ENCODE measurements at regions not wholly inside any gene's neighbourhood (a gene's known extent, or its start where the extent isn't known, plus 50 kb on each side); places are given as distances from the start of the nearest gene placed in this dataset.

GRCh38 chr22:27470169-27470772 is 331.3 kb downstream of the MN1 start:
- no peak for DNase-seq (ENCODE audit: low read depth in 2 of 3, low spot score in 2 of 3)

GRCh38 chr22:27472975-27473374 is 328.6 kb downstream of the MN1 start:
- no peak for DNase-seq (ENCODE audit: low read depth in 2 of 3, low spot score in 2 of 3)

- DNase-seq (ENCODE audit: low read depth in 2 of 3, low spot score in 2 of 3): no peak
Measured at GRCh38 chr22:27473533-27473932, 328.0 kb downstream of the MN1 start.

GRCh38 chr22:27474112-27474571 is 327.4 kb downstream of the MN1 start:
- no peak for DNase-seq (ENCODE audit: low read depth in 2 of 3, low spot score in 2 of 3)

GRCh38 chr22:27474711-27475547 is 326.6 kb downstream of the MN1 start:
- no peak for DNase-seq (ENCODE audit: low read depth in 2 of 3, low spot score in 2 of 3)

- DNase-seq (ENCODE audit: low read depth in 2 of 3, low spot score in 2 of 3): no peak
Measured at GRCh38 chr22:27475548-27475897, 326.0 kb downstream of the MN1 start.

- no peak for DNase-seq (ENCODE audit: low read depth in 2 of 3, low spot score in 2 of 3)
Measured at GRCh38 chr22:27476318-27476717, 325.2 kb downstream of the MN1 start.

GRCh38 chr22:27476729-27477128 is 324.8 kb downstream of the MN1 start:
- DNase-seq (ENCODE audit: low read depth in 2 of 3, low spot score in 2 of 3): no peak

- DNase-seq (ENCODE audit: low read depth in 2 of 3, low spot score in 2 of 3): no peak
Measured at GRCh38 chr22:27477171-27477570, 324.4 kb downstream of the MN1 start.

GRCh38 chr22:27480487-27480886 is 321.1 kb downstream of the MN1 start:
- no peak for DNase-seq (ENCODE audit: low read depth in 2 of 3, low spot score in 2 of 3)

- DNase-seq (ENCODE audit: low read depth in 2 of 3, low spot score in 2 of 3): no peak
Measured at GRCh38 chr22:27482402-27482801, 319.2 kb downstream of the MN1 start.

- DNase-seq (ENCODE audit: low read depth in 2 of 3, low spot score in 2 of 3): no peak
Measured at GRCh38 chr22:27483095-27483785, 318.3 kb downstream of the MN1 start.

GRCh38 chr22:27485842-27486241 is 315.7 kb downstream of the MN1 start:
- DNase-seq (ENCODE audit: low read depth in 2 of 3, low spot score in 2 of 3): no peak

GRCh38 chr22:27487600-27488452 is 313.7 kb downstream of the MN1 start:
- no peak for DNase-seq (ENCODE audit: low read depth in 2 of 3, low spot score in 2 of 3)

- DNase-seq (ENCODE audit: low read depth in 2 of 3, low spot score in 2 of 3): no peak
Measured at GRCh38 chr22:27488456-27489177, 312.9 kb downstream of the MN1 start.

- DNase-seq (ENCODE audit: low read depth in 2 of 3, low spot score in 2 of 3): no peak
Measured at GRCh38 chr22:27489178-27489675, 312.3 kb downstream of the MN1 start.

GRCh38 chr22:27490080-27490479 is 311.5 kb downstream of the MN1 start:
- no peak for DNase-seq (ENCODE audit: low read depth in 2 of 3, low spot score in 2 of 3)

GRCh38 chr22:27491888-27492287 is 309.7 kb downstream of the MN1 start:
- no peak for DNase-seq (ENCODE audit: low read depth in 2 of 3, low spot score in 2 of 3)

- DNase-seq (ENCODE audit: low read depth in 2 of 3, low spot score in 2 of 3): no peak
Measured at GRCh38 chr22:27492566-27493201, 308.9 kb downstream of the MN1 start.

All from hematopoietic multipotent progenitor cell (in vitro differentiated cells).